CD14-positive monocyte (primary cell): ENCODE measurements at regions not wholly inside any gene's neighbourhood (a gene's known extent, or its start where the extent isn't known, plus 50 kb on each side); places are given as distances from the start of the nearest gene placed in this dataset.

Source experiments
- DNase-seq, 3 donors: peaks; one replicate each; pipeline ENCODE4 v3.0.0-alpha.2; 2011 to 2022
- H2AFZ ChIP-seq: 2 replicates; pipeline ENCODE4 v1.6.0; 2012; ENCODE audit warnings: mild to moderate bottlenecking, low read depth, low read length, inconsistent platforms; ENCODE audit not compliant: insufficient read depth, poor library complexity, severe bottlenecking
- H3K27ac ChIP-seq, 2 donors: 1 replicate in 1 of 2; 2 replicates in 1 of 2; pipeline ENCODE4 v1.5.1; 2012 to 2013; ENCODE audit warnings: low read length in 2 of 2, control low read depth in 1 of 2, inconsistent platforms in 1 of 2, low read depth in 1 of 2, mild to moderate bottlenecking in 1 of 2
- H3K27me3 ChIP-seq, 2 donors: one replicate each; pipeline versions ENCODE4 v1.6.0 to v1.6.1; 2011 to 2013; ENCODE audit warnings: low read length in 2 of 2; ENCODE audit not compliant: control insufficient read depth in 2 of 2, insufficient read depth in 2 of 2
- H3K36me3 ChIP-seq, 2 donors: replicated peaks in 1 of 2; 1 replicate in 1 of 2; 2 replicates in 1 of 2; pipeline versions ENCODE4 v1.5.1 to v1.6.1; 2012 to 2013; ENCODE audit warnings: low read length in 2 of 2, control low read depth in 1 of 2, inconsistent platforms in 1 of 2, mild to moderate bottlenecking in 1 of 2; ENCODE audit not compliant: insufficient read depth in 2 of 2, control insufficient read depth in 1 of 2
- H3K4me1 ChIP-seq, 2 donors: 1 replicate in 1 of 2; 2 replicates in 1 of 2; pipeline versions ENCODE4 v1.5.1 to v1.6.1; 2012 to 2013; ENCODE audit warnings: low read length in 2 of 2, control low read depth in 1 of 2, inconsistent platforms in 1 of 2, mild to moderate bottlenecking in 1 of 2, moderate library complexity in 1 of 2; ENCODE audit not compliant: insufficient read depth in 2 of 2, control insufficient read depth in 1 of 2
- H3K4me2 ChIP-seq: replicated peaks from 2 replicates; pipeline ENCODE3; 2012; ENCODE audit warnings: low read length, moderate library complexity, mild to moderate bottlenecking; ENCODE audit not compliant: poor library complexity, severe bottlenecking; ENCODE audit errors: extremely low read depth
- H3K4me3 ChIP-seq, 3 experiments: fragments of 200-600 bp in 1 of 3; sonication (generic) in 1 of 3; replicated peaks in 1 of 3; 1 replicate in 2 of 3; 2 replicates in 1 of 3; pipeline ENCODE4 v1.5.1; 2011 to 2013; ENCODE audit warnings: low read length in 3 of 3, mild to moderate bottlenecking in 3 of 3, control low read depth in 2 of 3, low read depth in 2 of 3, inconsistent platforms in 1 of 3, moderate library complexity in 1 of 3
- H3K79me2 ChIP-seq: 2 replicates; pipeline ENCODE4 v1.6.0; 2012; ENCODE audit warnings: mild to moderate bottlenecking, control low read depth, inconsistent platforms, low read length, moderate library complexity; ENCODE audit not compliant: insufficient read depth
- H3K9ac ChIP-seq: 2 replicates; pipeline ENCODE4 v1.6.0; 2017; ENCODE audit warnings: low read length, mild to moderate bottlenecking; ENCODE audit not compliant: insufficient read depth, poor library complexity, severe bottlenecking
- H3K9me3 ChIP-seq, 2 donors: replicated peaks in 1 of 2; 1 replicate in 1 of 2; 2 replicates in 1 of 2; pipeline versions ENCODE4 v1.5.1 to v1.6.1; 2012 to 2013; ENCODE audit warnings: low read length in 2 of 2, control low read depth in 1 of 2; ENCODE audit not compliant: control insufficient read depth in 1 of 2, insufficient read depth in 1 of 2
- H4K20me1 ChIP-seq: 2 replicates; pipeline ENCODE4 v1.6.0; 2012; ENCODE audit warnings: mild to moderate bottlenecking, low read length, control low read depth, moderate library complexity; ENCODE audit not compliant: insufficient read depth
- H3K27ac Mint-ChIP-seq, 7 donors: one replicate each; pipeline ENCODE4 v1.8.0; 2020; ENCODE audit warnings: mild to moderate bottlenecking in 7 of 7, mixed read lengths in 7 of 7, moderate library complexity in 6 of 7, inconsistent platforms in 2 of 7
- H3K27me3 Mint-ChIP-seq, 3 donors: one replicate each; pipeline ENCODE4 v1.8.0; 2021 to 2022; ENCODE audit warnings: low read depth in 3 of 3, mild to moderate bottlenecking in 3 of 3, mixed read lengths in 3 of 3, moderate library complexity in 3 of 3, inconsistent platforms in 1 of 3
- H3K36me3 Mint-ChIP-seq, 2 donors: one replicate each; pipeline ENCODE4 v1.8.0; 2020; ENCODE audit warnings: mixed read lengths in 2 of 2, inconsistent platforms in 1 of 2, mild to moderate bottlenecking in 1 of 2
- H3K4me1 Mint-ChIP-seq: one replicate; pipeline ENCODE4 v1.8.0; 2020; ENCODE audit warnings: mild to moderate bottlenecking, mixed read lengths
- H3K4me3 Mint-ChIP-seq, 2 donors: one replicate each; pipeline ENCODE4 v1.8.0; 2020; ENCODE audit warnings: mild to moderate bottlenecking in 2 of 2, mixed read lengths in 2 of 2, moderate library complexity in 1 of 2
- H3K9me3 Mint-ChIP-seq, 7 donors: one replicate each; pipeline ENCODE4 v1.8.0; 2020 to 2022; ENCODE audit warnings: mixed read lengths in 7 of 7, mild to moderate bottlenecking in 6 of 7, moderate library complexity in 6 of 7, inconsistent platforms in 2 of 7
- WGBS: methylation state at CpG from one replicate; pipeline ENCODE4 v1.1.5; 2013; ENCODE audit warnings: missing lambda C conversion rate; ENCODE audit not compliant: insufficient coverage; 5-methylcytosine and 5-hydroxymethylcytosine counted together
- intact Hi-C, 2 donors: fragments of 100-400 bp; cut with micrococcal nuclease; formaldehyde crosslinking; loops; one replicate each; pipeline versions ENCODE4 v1.15.0 to v1.15.1; 2023
- TF ChIP-seq, protein P1 (sequence below): fragments of 200-600 bp; IDR thresholded peaks from one replicate; pipeline ENCODE4 v1.8.0; 2022; ENCODE audit warnings: antibody characterized with exemption, mild to moderate bottlenecking

DNA sequence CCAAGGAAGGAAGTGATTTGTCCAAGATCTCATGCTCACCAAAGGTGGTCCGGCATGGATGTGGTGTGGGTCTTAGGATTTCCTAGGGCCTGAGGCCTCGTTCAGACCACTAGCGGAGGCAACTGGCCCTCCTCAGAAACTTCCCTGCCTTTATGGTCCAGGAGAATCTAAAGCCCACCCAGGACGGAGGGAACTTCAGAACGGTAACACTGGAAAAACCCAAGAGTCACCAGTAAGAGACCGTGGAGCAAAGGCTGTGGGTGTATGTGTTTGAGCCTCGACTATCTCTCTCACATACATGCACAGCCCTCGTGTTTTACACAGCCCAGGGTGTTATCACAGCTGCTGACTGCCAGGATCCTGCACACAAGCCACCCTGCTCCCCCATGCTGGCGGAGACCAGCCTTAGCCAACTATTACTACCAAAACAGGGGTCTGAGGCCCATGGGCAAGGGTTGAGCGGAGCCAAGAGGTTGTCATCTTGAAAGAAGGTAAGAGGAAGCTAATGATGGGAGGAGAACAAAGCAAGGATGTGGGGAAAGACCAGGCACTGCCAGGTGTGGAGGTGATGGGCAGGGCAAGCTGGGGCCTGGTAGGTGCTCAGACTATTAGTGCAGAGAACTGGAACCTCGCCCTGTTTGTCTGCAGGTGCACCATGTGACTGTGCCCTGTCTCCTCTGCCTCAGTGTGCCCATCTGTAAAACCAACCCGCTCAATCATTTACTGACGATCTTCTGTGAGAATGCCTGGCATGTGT, 170.2 kb upstream of the ZMIZ1 start:
- Histone ChIP-seq H4K20me1 (no peaks in the 10 kb centered on the region), H3K27me3 (no peaks in the 10 kb centered on the region), H3K79me2 (no peaks in the 10 kb centered on the region), H3K4me3 (no peak overlapping the region), H3K4me2 (no peak overlapping the region), H3K9me3 (peaks cover 5 to 6% of the 10 kb centered on the region in 2 donors), H3K27ac (no peak overlapping the region), H2AFZ (no peak overlapping the region), H3K4me1 (no peaks in the 10 kb centered on the region), H3K9ac (no peak overlapping the region), H3K36me3 (no peaks in the 10 kb centered on the region)
- no peak overlapping the region for H3K27ac Mint-ChIP-seq
- WGBS: 98% methylated on average over 5 of the region's 13 CpGs
- no peak for DNase-seq
- TF ChIP-seq, protein P1, sequence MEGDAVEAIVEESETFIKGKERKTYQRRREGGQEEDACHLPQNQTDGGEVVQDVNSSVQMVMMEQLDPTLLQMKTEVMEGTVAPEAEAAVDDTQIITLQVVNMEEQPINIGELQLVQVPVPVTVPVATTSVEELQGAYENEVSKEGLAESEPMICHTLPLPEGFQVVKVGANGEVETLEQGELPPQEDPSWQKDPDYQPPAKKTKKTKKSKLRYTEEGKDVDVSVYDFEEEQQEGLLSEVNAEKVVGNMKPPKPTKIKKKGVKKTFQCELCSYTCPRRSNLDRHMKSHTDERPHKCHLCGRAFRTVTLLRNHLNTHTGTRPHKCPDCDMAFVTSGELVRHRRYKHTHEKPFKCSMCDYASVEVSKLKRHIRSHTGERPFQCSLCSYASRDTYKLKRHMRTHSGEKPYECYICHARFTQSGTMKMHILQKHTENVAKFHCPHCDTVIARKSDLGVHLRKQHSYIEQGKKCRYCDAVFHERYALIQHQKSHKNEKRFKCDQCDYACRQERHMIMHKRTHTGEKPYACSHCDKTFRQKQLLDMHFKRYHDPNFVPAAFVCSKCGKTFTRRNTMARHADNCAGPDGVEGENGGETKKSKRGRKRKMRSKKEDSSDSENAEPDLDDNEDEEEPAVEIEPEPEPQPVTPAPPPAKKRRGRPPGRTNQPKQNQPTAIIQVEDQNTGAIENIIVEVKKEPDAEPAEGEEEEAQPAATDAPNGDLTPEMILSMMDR: no peak
- peaks cover 0 to 11% (median 7%) of the 10 kb centered on the region in 7 donors for H3K9me3 Mint-ChIP-seq
- no peak overlapping the region for H3K4me3 Mint-ChIP-seq
- H3K36me3 Mint-ChIP-seq: no peaks in the 10 kb centered on the region
- H3K4me1 Mint-ChIP-seq: no peaks in the 10 kb centered on the region
- H3K27me3 Mint-ChIP-seq: peaks cover 2 to 6% (median 4%) of the 10 kb centered on the region in 3 donors
- intact Hi-C loops: no loop called here

- WGBS: 76% methylated on average over 4 of the region's 7 CpGs
- Mint-ChIP-seq H3K9me3 (peaks cover 0 to 11% (median 7%) of the 10 kb centered on the region in 7 donors), H3K4me3 (no peak overlapping the region)
These were observed 169.5 kb upstream of the ZMIZ1 start for GRCh38 chr10:78899098-78899754.

More at GRCh38 chr10:78899098-78899754, 169.5 kb upstream of the ZMIZ1 start:
- H4K20me1 ChIP-seq: no peaks in the 10 kb centered on the region
- no peak overlapping the region for H2AFZ ChIP-seq
- H3K27me3 Mint-ChIP-seq: peaks cover 2 to 5% (median 4%) of the 10 kb centered on the region in 3 donors
- H3K4me2 ChIP-seq: no peak overlapping the region
- no peaks in the 10 kb centered on the region for H3K4me1 Mint-ChIP-seq
- peak in 1 of 3 donors; percentile 17 for DNase-seq
- H3K79me2 ChIP-seq: no peaks in the 10 kb centered on the region
- H3K27ac Mint-ChIP-seq: no peak overlapping the region
- TF ChIP-seq, protein P1: no peak
- intact Hi-C loops: no loop called here
- no peaks in the 10 kb centered on the region for H3K36me3 ChIP-seq
- H3K27ac ChIP-seq: no peak overlapping the region
- no peaks in the 10 kb centered on the region for H3K27me3 ChIP-seq
- no peak overlapping the region for H3K4me3 ChIP-seq
- H3K9me3 ChIP-seq: peaks cover 5 to 6% of the 10 kb centered on the region in 2 donors
- no peaks in the 10 kb centered on the region for H3K4me1 ChIP-seq
- no peaks in the 10 kb centered on the region for H3K36me3 Mint-ChIP-seq
- no peak overlapping the region for H3K9ac ChIP-seq
